ENCODE measurements at regions not wholly inside any gene's neighbourhood (a gene's known extent, or its start where the extent isn't known, plus 50 kb on each side); places are given as distances from the start of the nearest gene placed in this dataset.
"Not testable (repeated sequence)": the region's sequence is repeated elsewhere in the genome, so short reads cannot be mapped to it uniquely, and the experiment has no call there.

GRCh38 chr13:66237411-66238062, 992.6 kb downstream of the PCDH9 start:
- DNase-seq: no peak

GRCh38 chr13:66234159-66234558, 996.0 kb downstream of the PCDH9 start:
- DNase-seq: no peak

DNA sequence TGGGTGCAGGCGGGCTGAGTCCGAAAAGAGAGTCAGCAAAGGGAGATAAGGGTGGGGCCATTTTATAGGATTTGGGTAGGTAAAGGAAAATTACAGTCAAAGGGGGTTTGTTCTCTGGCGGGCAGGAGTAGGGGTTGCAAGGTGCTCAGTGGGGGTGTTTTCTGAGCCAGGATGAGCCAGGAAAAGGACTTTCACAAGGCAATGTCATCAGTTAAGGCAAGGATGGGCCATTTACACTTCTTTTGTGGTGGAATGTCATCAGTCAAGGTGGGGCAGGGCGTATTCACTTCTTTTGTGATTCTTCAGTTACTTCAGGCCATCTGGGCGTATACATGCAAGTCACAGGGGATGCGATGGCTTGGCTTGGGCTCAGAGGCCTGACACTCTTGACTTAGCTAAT, 998.2 kb downstream of the PCDH9 start:
- DNase-seq: not testable (repeated sequence)

GRCh38 chr13:66225072-66225471, 1005.1 kb downstream of the PCDH9 start:
- DNase-seq: no peak

DNA sequence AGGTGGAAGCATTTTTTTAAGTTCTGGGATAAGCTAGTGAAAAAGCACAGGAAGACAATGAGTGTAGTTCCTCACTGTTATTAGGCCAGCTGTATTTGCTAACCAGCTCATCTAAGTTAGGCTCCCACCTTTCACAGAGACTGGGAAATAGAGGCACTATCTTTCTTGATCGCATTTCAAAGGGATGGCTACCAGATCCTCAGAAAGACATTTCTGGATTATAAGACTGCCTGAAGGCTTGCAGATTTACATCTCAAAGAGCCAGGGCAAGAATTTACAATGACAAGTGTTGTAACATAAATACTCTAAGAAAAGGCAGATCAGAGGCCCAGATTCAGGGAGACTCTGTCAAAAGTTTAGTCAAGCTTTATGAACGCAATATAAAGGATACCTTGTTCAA, 1005.5 kb downstream of the PCDH9 start:
- no peak for DNase-seq

GRCh38 chr13:66222926-66223325, 1007.2 kb downstream of the PCDH9 start:
- no peak for DNase-seq

- no peak for DNase-seq
Observed at GRCh38 chr13:66222127-66222526, 1008.0 kb downstream of the PCDH9 start.

DNA sequence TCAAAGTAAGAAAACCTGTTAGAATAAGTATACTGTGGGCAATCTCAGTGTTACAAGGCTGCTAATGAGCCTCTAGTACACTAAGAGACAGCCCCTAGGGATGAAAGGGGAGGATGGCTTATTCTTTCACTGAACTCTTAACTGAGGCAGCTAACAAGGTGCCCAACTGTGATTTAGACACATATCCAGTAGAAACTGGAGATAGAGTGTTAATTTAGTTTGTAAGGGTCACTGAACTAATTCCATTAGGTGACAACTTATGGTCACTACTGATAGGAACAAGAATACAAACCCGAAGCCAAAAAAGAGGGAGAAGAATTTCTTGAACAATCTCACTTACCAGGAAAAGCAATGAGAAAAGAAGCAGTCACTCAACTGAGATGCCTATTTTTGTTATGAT, 1010.6 kb downstream of the PCDH9 start:
- no peak for DNase-seq

DNA sequence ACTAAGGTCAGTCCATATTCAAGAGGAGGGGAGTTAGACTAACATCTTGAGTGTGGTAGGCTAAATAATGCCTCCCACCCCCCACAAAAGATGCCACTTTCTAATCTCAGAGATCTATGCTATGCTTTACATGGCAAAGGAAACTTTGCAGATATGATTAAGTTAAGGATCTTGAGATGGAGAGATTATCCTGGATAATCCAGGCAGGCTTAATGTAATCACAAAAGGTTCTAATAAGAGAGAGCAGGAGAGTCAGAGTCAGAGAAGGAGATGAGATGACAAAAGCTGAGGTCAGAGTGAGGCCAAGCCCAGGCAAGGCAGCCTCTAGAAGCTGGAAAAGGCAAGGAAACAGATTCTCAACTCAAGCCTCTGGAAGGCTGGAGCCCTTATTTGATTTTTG, 1011.6 kb downstream of the PCDH9 start:
- no peak for DNase-seq

GRCh38 chr13:66216728-66217127, 1013.4 kb downstream of the PCDH9 start:
- DNase-seq: no peak

DNA sequence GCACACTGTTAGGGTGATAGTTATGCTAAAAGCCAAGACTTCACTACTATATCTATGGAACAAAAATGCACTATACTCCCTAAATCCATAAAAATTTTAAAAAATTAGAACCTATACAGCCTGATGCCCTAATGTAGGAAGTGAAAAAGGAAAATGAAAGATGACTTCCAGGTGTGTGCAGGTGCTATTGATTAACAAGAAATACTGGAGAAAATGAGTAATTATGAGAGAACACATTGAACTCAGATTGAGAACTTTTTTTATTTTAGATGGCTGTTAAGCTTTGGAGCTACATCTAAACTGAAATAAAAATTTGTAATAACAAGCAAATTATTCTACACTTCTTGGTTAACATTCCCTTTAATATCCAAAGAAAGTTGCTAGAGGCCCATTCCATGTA, 1015.7 kb downstream of the PCDH9 start:
- no peak for DNase-seq

- DNase-seq: no peak
Observed at GRCh38 chr13:66212511-66212910, 1017.6 kb downstream of the PCDH9 start.

DNA sequence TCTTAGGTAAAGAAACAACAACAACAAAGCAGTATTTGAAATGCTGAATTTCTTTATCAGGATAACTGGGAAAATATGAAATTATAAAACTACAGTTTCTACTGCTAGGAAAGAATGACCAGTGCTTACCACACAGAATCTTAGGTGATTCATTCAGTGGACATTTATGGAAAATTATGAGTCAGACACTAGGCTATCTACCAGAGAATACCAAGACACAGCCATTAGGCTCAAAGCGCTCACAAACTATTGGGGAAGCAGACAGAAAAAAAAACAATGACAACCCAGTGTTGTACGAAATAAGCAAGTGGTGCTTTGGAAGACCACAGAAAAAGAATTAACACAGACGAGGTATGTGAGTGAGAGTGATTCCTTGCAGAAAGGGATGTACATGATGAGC, 1019.5 kb downstream of the PCDH9 start:
- no peak for DNase-seq

GRCh38 chr13:66208589-66208988, 1021.5 kb downstream of the PCDH9 start:
- no peak for DNase-seq

GRCh38 chr13:66207610-66208009, 1022.5 kb downstream of the PCDH9 start:
- DNase-seq: no peak

GRCh38 chr13:66205807-66206206, 1024.3 kb downstream of the PCDH9 start:
- no peak for DNase-seq

GRCh38 chr13:66200555-66200954, 1029.6 kb downstream of the PCDH9 start:
- no peak for DNase-seq

DNA sequence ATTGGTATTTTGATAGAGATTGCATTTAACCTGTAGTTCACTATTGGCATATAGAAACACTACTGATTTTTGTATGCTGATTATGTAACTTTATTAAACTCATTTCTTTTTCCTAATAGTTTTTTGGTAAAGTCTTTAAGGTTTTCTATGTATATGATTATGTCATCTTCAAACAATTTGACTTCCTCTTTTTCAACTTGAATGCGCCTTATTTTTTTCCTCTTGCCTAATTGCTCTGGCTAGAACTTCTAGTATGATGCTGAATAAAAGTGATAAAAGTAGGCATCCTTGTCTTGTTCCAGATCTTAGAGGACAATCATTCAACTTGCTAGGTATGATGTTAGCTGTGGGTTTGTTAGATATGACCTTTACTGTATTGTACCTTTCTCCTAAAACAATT, 1034.9 kb downstream of the PCDH9 start:
- no peak for DNase-seq

- no peak for DNase-seq
Observed at GRCh38 chr13:66189986-66190385, 1040.2 kb downstream of the PCDH9 start.

DNA sequence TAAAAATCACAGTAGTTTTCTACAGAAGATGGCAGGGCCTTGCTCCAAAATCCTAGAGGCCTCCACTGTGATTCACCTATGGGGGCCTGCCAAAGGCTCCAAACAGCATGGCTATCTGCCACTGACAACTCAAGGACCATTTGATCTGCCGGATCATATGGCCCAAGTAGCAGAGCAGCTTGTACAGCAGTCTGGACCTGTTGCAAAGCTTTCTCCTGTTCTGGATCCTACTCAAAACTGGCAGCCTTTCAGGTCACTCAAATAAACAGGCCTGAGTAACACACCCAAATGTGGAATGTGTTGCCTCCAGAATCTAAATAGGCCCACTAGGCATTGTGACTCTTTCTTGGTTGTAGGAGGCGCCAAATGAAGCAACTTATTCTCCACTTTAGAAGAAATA, 1049.3 kb downstream of the PCDH9 start:
- no peak for DNase-seq

- DNase-seq: no peak
Observed at GRCh38 chr13:66171920-66172319, 1058.2 kb downstream of the PCDH9 start.

DNA sequence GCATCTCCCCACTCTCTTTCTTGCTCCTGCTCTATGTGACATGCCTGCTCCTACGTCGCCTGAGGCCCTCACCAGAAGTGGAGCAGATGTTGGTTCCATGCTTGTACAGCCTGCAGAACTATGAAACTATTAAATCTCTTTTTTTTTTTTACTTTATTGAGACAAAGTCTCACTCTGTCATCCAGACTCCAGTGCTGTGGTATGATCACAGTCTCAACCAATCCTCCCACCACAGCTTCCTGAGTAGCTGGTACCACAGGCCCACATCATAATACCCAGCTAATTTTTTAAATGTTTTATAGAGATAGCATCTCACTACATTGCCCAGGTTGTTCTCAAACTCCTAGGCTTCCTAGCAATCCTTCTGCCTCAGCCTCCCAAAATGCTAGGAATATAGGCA, 1067.7 kb downstream of the PCDH9 start:
- DNase-seq: no peak

DNA sequence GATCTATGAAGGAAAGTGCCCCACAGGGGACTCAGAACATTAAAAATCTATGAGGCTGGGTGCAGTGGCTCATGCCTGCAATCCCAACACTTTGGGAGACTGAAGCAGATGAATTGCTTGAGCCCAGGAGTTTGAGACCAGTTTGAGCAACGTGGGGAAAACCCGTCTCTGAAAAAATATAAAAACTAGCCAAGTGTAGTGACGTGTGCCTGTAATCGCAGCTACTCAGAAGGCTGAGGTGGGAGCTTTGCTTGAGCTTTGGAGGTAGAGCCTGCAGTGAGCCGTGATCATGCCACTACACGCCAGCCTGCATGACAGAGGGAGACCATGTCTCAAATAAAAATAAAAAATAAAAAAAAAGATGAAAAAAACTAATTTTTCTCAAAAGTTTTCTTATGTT, 1070.6 kb downstream of the PCDH9 start:
- no peak for DNase-seq

GRCh38 chr13:66154976-66155375, 1075.2 kb downstream of the PCDH9 start:
- no peak for DNase-seq

DNA sequence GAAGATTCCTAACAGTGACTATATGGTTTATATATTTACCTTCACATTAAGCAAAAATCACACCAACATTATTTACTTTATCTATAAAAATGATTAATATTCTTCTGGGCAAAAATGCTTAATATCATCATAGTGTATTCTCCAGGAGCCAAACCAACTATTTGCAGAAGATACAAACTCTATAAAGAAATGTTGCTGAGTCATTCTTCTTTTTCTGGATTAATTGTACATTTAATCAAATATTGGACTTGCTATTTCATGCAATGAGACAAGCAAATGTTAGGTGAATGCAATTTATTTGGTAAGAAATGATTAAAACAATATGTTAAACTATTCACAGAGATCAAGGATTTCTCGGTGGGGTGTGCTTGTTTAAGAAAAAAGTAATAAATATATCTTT, 1075.8 kb downstream of the PCDH9 start:
- no peak for DNase-seq

- DNase-seq: no peak
Observed at GRCh38 chr13:66152596-66152995, 1077.5 kb downstream of the PCDH9 start.
